Transverse colon (tissue), 3 donors: ENCODE measurements at regions not wholly inside any gene's neighbourhood (a gene's known extent, or its start where the extent isn't known, plus 50 kb on each side); places are given as distances from the start of the nearest gene placed in this dataset.

Experiments
- POLR2A ChIP-seq: fragments of 450-650 bp; IDR thresholded peaks from one replicate; pipeline ENCODE4 v1.6.1; 2016; ENCODE audit warnings: antibody characterized with exemption, mild to moderate bottlenecking, moderate library complexity
- TF ChIP-seq, protein P1 (sequence below), 5 experiments: fragments of 200-600 bp in 3 of 5; fragments of 450-650 bp in 2 of 5; sonication (generic) in 3 of 5; IDR thresholded peaks; 1 replicate in 2 of 5; 2 replicates in 3 of 5; pipeline ENCODE4 v1.5.1; 2016 to 2017; ENCODE audit warnings: antibody characterized with exemption in 5 of 5, inconsistent platforms in 3 of 5, mild to moderate bottlenecking in 2 of 5, moderate library complexity in 1 of 5

- TF ChIP-seq, protein P1, sequence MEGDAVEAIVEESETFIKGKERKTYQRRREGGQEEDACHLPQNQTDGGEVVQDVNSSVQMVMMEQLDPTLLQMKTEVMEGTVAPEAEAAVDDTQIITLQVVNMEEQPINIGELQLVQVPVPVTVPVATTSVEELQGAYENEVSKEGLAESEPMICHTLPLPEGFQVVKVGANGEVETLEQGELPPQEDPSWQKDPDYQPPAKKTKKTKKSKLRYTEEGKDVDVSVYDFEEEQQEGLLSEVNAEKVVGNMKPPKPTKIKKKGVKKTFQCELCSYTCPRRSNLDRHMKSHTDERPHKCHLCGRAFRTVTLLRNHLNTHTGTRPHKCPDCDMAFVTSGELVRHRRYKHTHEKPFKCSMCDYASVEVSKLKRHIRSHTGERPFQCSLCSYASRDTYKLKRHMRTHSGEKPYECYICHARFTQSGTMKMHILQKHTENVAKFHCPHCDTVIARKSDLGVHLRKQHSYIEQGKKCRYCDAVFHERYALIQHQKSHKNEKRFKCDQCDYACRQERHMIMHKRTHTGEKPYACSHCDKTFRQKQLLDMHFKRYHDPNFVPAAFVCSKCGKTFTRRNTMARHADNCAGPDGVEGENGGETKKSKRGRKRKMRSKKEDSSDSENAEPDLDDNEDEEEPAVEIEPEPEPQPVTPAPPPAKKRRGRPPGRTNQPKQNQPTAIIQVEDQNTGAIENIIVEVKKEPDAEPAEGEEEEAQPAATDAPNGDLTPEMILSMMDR (IDR thresholded peaks at IDR 0.05): no peak
- no peak for TF ChIP-seq POLR2A
Measured at GRCh38 chr5:72036951-72037350, 70.3 kb upstream of the MAP1B start.
